ENCODE measurements at regions not wholly inside any gene's neighbourhood (a gene's known extent, or its start where the extent isn't known, plus 50 kb on each side); places are given as distances from the start of the nearest gene placed in this dataset.
A peak's percentile ranks its signal among the peaks of the same experiment; 100 is the strongest.

DNA sequence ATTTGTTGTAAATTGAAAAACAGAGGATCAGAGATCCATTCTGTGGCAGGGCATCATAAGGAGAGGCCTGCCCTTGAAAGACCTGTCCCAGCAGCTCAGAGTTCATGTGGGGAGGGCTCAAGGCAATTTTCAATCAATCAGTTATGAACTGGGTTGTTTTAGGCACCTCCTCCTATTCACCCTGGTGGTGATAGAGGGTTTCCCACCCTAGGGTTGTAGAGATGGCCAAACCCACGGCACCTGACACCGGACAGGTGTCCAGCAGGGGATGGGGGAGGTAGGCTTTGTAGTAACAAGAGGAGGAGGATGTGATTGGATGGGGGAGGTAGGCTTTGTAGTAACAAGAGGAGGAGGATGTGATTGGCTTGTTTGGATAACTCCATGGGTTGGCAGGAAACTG is 205.7 kb downstream of the SOCS6 start:
- TF ChIP-seq, protein P1, sequence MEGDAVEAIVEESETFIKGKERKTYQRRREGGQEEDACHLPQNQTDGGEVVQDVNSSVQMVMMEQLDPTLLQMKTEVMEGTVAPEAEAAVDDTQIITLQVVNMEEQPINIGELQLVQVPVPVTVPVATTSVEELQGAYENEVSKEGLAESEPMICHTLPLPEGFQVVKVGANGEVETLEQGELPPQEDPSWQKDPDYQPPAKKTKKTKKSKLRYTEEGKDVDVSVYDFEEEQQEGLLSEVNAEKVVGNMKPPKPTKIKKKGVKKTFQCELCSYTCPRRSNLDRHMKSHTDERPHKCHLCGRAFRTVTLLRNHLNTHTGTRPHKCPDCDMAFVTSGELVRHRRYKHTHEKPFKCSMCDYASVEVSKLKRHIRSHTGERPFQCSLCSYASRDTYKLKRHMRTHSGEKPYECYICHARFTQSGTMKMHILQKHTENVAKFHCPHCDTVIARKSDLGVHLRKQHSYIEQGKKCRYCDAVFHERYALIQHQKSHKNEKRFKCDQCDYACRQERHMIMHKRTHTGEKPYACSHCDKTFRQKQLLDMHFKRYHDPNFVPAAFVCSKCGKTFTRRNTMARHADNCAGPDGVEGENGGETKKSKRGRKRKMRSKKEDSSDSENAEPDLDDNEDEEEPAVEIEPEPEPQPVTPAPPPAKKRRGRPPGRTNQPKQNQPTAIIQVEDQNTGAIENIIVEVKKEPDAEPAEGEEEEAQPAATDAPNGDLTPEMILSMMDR (IDR thresholded peaks at IDR 0.05), result no peak

DNA sequence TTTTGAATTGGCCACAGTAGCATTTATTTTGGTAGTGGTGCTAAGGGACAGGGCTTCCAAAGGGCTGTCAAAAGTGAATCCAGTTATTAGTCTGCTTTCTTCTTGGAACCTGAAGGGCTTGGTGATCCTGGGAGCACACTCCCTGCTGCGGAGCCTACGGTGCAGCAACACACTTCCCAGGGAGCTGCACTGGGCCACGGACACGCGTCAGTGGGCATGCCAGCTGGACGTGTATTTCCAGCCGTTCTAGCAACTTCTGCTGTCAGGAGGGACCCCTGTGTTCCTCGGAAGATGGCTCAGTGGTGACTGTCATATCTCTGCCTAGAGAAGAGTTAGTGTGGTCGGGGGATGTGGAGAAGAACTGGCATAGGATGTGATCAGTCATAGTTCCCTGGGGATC is 204.6 kb downstream of the SOCS6 start:
- TF ChIP-seq, protein P1 (IDR thresholded peaks at IDR 0.05), result no peak

DNA sequence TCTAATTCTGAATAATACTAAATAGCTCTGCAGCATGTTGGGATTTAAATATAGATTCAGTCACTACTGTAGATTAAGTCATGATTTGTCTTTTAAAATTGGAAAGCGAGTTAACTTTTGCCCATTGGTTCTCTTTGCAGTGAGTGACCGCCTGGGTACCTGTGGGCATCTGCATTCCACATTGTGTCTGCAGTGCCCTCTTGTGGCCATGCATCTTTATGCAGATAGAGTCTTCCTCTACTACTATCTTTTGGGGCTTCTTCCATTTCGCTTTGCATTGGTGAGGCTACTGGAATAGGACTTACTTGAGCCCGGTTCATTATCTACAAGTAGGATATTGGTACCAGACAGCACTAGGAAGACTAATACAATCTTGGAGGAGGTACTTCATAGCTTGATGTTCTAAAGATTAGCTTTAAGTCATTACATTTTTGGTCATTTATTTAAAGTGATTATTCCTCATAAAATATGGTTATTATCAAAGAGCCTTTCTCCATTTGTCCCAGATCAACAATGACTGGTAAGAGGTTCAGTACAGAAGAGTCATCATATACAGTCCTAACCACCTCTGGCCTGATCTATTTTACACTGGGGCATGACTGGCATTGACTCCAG is 203.0 kb downstream of the SOCS6 start:
- TF ChIP-seq, protein P1 (IDR thresholded peaks at IDR 0.05), result peak; percentile 84

DNA sequence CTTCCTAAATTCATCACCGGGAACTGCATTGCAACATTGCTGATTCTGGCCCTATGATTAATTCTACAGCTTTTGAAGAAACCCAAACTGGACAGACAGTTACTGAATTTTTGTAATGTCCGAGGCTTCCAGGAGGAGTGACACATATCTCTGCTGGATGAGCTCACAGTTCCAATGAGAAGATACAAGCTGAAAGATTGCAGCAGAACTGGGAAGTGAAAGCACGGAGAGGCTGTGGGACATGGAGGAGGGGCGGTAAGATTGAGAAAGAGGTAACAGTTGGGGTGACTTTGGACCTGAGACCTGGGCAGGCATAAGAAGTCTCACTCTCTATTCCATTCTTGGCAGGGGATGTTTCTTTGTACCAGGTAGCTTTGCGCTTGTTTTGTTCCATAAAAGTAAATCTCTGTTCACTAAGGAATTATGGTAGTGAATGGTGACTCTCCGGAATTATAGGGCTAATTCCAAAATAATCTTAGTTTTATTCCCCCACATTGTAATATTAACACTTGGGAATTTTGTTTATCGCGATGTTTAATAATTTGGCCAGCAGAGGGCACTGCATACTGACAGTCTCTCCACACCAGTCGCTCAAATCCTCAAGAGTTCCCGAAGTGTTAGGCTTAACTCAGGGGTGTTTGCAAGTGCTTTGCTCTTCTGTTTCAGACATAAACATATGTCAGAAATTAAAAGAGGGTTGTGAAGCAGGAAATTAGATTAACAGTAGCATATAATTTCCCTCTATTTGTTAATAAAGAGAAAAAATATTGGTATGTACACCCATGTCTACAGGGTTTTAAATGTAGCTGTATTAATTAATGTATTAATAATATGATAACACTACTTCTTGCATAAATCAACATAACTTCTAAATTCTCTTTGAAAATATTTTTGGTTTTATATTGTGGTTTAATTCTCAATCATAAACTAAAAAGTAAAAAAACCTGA is 201.4 kb downstream of the SOCS6 start:
- TF ChIP-seq, protein P1 (IDR thresholded peaks at IDR 0.05), result peak; percentile 74; the same call in 1 of the 2 replicates

DNA sequence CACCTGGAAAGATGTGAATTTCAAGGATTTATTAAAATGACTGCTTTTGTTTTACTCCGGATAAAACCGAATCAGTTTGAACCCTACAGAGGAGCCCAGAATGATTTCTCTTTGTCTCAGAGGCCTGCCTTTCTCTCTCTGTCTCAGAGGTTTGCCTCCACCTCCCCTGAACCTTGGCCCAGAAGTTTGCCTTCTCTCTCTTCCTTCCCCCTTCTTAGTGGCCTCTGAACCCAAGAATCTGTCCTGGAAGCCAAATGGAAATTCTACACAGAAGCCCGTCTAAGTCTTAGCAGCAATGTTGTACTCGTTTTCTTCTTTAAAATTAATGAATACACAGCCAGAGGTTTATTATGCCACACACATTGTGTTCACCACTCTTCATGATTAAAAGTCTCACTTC is 200.7 kb downstream of the SOCS6 start:
- TF ChIP-seq, protein P1 (IDR thresholded peaks at IDR 0.05), result no peak

DNA sequence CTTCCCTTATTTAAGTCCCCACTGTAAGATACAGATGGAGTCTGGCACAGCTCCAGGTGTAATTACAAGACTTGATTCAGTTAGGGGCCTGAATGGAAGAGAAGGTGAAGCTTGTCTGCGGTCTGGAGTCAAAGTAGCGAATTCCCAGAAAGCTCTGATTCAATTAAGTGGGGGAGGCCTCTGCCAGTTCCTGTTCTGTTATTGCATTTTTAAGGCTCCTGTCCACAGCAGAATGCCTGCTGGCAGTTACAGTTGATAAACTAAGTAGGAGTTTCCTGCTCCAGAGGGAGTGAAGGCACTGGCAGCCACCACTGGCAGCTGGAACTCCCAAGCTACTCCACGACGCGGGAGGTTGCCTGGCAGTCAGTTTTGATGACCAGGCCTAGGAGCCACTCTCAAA is 181.1 kb downstream of the SOCS6 start:
- TF ChIP-seq, protein P1 (IDR thresholded peaks at IDR 0.05), result no peak

DNA sequence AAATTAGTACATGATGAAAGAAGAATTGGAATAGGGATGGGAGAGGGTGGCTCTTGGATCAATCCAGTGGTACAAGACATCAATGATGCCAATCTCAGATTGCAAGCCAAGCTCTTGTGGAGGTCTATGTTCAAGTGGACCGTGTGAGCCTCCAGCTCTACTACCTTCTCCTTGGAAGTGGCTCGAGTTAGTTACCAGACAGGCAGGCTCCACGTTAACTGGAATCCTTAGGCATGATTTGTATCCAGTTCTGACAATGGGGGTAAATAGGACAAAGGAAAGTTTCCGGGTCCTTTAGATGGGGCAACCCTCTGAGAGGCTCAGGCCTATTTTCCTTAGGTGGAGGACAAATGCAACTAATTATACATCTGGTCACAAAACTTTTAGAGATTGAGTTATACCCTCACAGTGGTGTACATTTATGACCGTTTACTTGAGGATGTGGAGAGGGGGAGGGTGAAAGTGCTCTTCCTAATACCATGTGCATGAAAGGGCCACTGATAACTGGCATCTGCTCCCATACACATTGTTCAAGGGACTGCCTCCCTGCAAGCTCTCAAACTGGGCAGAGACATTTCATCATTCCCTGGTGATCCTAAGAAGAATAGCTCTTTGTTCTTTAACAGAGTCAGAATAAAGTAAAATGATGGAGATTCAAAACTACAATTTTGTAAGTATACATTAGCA is 180.2 kb downstream of the SOCS6 start:
- TF ChIP-seq, protein P1 (IDR thresholded peaks at IDR 0.05), result no peak
